Mucosa of rectum (tissue), 2 donors: ENCODE measurements at regions not wholly inside any gene's neighbourhood (a gene's known extent, or its start where the extent isn't known, plus 50 kb on each side); places are given as distances from the start of the nearest gene placed in this dataset.

Source experiments
- H3K27ac ChIP-seq, 2 donors: one replicate each; pipeline ENCODE4 v1.7.0; 2013; ENCODE audit warnings: inconsistent platforms in 2 of 2, low read depth in 2 of 2, low read length in 2 of 2
- H3K27me3 ChIP-seq, 2 donors: one replicate each; pipeline ENCODE4 v1.7.0; 2013; ENCODE audit warnings: low read length in 2 of 2; ENCODE audit not compliant: control insufficient read depth in 2 of 2, insufficient read depth in 2 of 2
- H3K36me3 ChIP-seq, 2 donors: one replicate each; pipeline ENCODE4 v1.7.0; 2013; ENCODE audit warnings: low read length in 2 of 2; ENCODE audit not compliant: control insufficient read depth in 2 of 2, insufficient read depth in 2 of 2
- H3K4me1 ChIP-seq, 2 donors: one replicate each; pipeline ENCODE4 v1.7.0; 2013; ENCODE audit warnings: low read length in 2 of 2, mild to moderate bottlenecking in 1 of 2; ENCODE audit not compliant: control insufficient read depth in 2 of 2, insufficient read depth in 2 of 2
- H3K4me3 ChIP-seq, 2 donors: one replicate each; pipeline ENCODE4 v1.7.0; 2013; ENCODE audit warnings: low read length in 2 of 2
- H3K9ac ChIP-seq, 2 donors: one replicate each; pipeline ENCODE4 v1.7.0; 2013; ENCODE audit warnings: low read length in 2 of 2, low read depth in 1 of 2, mild to moderate bottlenecking in 1 of 2
- H3K9me3 ChIP-seq, 2 donors: one replicate each; pipeline ENCODE4 v1.7.0; 2013; ENCODE audit warnings: low read length in 2 of 2; ENCODE audit not compliant: control insufficient read depth in 2 of 2
- donor health status: healthy.
- donor health status: Normal muscosa, but diverticular disease.

DNA sequence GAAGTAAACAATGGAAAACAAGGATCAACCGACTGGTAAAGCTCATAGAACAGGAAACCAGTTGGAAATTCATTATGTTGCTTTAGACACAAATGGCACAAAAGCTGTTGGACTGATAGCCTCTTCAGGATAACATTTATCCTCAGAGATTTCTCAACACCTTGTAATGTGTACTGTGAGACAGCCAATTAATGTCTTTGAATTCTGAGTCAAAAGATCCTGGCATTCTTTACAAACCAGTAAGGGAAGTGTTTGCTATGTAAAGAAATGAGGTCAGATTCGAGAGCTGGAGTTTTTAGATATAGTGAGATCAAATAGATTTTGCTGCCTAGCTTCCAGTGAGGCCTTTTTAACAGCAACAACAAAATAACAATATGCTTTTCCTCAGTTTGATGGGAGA is 439.2 kb downstream of the C6orf118 start:
- no peaks in the 10 kb centered on the region for H3K9me3 ChIP-seq
- no peaks in the 10 kb centered on the region for H3K36me3 ChIP-seq
- H3K27me3 ChIP-seq, result no peaks in the 10 kb centered on the region
- no peak overlapping the region for H3K27ac ChIP-seq
- H3K4me1 ChIP-seq, result no peaks in the 10 kb centered on the region
- no peak overlapping the region for H3K4me3 ChIP-seq
- H3K9ac ChIP-seq, result no peak overlapping the region

DNA sequence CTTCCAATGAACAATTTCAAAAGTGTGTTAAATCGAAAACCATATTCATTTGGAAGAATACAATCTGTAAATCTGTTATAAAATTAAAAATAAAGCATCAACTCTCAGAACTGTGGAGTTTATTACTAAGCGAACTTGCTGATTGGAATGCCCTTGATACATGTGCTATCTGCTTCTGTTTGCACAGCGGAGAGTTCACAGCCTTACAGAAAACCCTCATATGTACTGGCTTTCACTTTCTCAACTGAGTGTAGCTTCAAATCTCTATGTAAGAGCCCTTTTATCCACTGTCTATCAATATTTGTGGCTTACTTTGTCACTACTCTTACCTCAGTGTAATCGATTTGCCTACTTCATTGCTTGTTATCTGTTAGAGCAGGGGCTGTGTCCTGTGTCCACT is 447.4 kb downstream of the C6orf118 start:
- Histone ChIP-seq H3K9me3 (no peaks in the 10 kb centered on the region), H3K9ac (no peak overlapping the region), H3K36me3 (no peaks in the 10 kb centered on the region), H3K4me3 (no peak overlapping the region), H3K27me3 (no peaks in the 10 kb centered on the region), H3K4me1 (no peaks in the 10 kb centered on the region), H3K27ac (no peak overlapping the region)

DNA sequence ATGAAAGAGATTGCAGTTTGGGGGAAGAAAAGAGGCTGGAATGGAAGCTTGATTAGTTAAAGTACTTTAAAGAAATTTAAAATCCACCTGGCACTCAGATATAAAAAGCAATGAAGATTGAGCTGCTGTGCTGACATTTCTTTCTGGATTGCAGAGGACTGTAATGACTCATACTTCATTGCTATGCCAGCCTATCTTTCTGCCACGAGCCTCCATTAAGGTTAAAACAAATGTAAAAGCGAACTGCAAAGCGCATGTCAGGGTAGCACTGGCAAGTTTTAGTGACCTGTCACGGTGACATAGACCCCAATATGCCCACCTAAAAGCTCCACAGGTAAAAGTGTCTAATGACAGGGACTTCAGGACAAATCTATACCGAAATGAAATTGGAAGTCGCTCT is 449.6 kb downstream of the C6orf118 start:
- Histone ChIP-seq H3K27ac (no peak overlapping the region), H3K27me3 (no peaks in the 10 kb centered on the region), H3K9me3 (no peaks in the 10 kb centered on the region), H3K9ac (no peak overlapping the region), H3K4me3 (no peak overlapping the region), H3K4me1 (no peaks in the 10 kb centered on the region), H3K36me3 (no peaks in the 10 kb centered on the region)

DNA sequence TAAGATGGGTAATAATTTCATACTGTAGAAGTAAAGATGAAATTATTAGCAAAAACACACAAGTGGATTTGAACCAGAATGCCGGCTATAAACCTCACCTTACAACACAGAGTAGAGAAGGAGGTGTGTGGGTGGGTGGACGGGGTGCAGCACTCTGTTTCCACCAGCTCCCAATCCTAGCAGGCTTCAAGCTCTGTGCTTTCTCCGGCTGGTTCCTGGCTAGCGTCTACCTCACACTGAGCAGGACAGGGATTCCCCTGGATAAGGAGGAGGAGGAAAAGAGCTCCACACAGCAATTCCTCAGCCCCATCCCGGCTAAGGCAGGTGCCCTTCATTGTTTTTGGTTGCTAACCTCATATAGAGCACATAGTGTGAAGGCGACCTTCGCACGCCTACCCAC is 453.3 kb downstream of the C6orf118 start:
- H3K4me1 ChIP-seq, result no peaks in the 10 kb centered on the region
- H3K27ac ChIP-seq, result no peak overlapping the region
- H3K36me3 ChIP-seq, result no peaks in the 10 kb centered on the region

DNA sequence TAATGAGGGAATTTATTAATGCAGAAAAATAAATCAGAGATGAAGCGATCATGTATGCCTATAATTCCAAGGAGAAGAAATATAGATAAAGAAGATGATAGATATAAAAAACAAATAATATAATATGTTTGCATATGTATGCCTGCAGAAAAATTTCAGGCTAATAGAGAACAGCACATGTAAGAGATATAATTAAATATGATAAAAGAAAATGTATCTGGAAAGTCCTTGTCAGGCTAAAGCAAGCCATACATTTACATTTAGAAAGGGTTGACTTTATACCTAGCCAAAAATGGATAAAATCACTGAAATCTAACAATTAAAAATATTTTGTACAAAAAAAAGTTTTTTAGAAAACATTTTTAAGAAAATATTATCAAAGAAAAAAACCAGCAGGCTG is 454.1 kb downstream of the C6orf118 start:
- Histone ChIP-seq H3K36me3 (no peaks in the 10 kb centered on the region), H3K9me3 (no peaks in the 10 kb centered on the region), H3K4me3 (no peak overlapping the region), H3K4me1 (no peaks in the 10 kb centered on the region), H3K9ac (no peak overlapping the region), H3K27ac (no peak overlapping the region), H3K27me3 (no peaks in the 10 kb centered on the region)

More for the DNA sequence above, 453.3 kb downstream of the C6orf118 start:
- no peaks in the 10 kb centered on the region for H3K27me3 ChIP-seq
- no peaks in the 10 kb centered on the region for H3K9me3 ChIP-seq
- H3K4me3 ChIP-seq, result no peak overlapping the region
- H3K9ac ChIP-seq, result no peak overlapping the region

DNA sequence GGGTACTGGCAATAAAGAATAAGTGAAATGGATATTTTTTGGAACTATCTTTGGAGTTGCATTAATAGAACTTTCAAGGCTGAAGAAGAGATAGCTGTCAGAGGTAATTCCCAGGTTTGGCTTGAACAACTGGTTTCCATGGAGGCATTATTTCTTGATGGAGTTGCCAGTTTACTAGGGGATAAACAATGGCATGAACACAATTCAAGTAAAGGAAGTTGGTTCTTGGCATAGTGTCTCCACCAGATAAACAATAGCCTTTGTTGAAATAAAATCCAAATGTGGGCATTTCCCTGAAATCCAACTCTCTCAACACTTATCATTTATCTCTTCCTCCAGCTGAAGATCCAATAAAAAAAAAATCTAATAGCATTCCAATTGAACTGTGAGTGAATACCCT is 454.9 kb downstream of the C6orf118 start:
- no peak overlapping the region for H3K4me3 ChIP-seq
- H3K9ac ChIP-seq, result no peak overlapping the region
- H3K27me3 ChIP-seq, result no peaks in the 10 kb centered on the region
- no peaks in the 10 kb centered on the region for H3K36me3 ChIP-seq
- H3K27ac ChIP-seq, result no peak overlapping the region
- no peaks in the 10 kb centered on the region for H3K9me3 ChIP-seq
- H3K4me1 ChIP-seq, result no peaks in the 10 kb centered on the region

DNA sequence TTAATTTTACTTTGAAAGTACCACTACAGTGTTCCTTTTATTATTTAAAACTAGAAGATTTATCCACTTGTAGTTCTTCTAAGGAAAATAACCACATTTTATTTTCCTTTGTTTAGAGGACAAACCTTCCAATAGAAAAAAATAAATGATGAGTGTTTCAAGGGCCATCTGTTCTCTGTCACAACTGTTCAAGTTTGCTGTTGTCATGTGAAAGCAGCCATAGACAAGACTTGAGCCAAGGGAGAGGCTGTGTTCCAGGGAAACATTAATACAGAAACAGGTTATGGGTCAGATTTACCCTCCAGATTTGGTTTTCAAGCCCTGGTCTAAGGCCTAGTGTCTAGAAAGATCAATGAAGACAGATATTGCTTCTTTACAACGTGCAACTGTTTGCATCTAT is 463.6 kb downstream of the C6orf118 start:
- H3K27ac ChIP-seq, result no peak overlapping the region
- H3K4me3 ChIP-seq, result no peak overlapping the region
- no peaks in the 10 kb centered on the region for H3K36me3 ChIP-seq
- H3K9me3 ChIP-seq, result peaks cover 0 to 2% of the 10 kb centered on the region in 2 donors
- H3K27me3 ChIP-seq, result no peaks in the 10 kb centered on the region
- H3K4me1 ChIP-seq, result no peaks in the 10 kb centered on the region
- H3K9ac ChIP-seq, result no peak overlapping the region

DNA sequence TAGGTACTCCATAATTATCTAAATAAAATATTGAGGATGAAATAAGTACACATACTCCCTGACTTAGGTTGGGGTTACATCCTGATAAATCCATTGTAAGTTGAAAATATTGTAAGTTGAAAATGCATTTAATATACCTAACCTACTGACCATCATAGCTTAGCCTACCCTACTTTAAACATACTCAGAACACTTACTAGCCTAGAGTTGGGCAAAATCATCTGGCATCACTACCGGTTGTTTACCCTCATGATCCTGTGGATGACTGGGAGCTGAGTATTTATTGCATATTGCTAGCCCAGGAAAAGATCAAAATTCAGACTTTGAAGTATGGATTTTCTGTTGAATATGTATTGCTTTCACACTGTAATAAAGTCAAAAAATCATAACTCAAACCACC is 467.3 kb downstream of the C6orf118 start:
- Histone ChIP-seq H3K4me3 (no peak overlapping the region), H3K9ac (no peak overlapping the region), H3K27me3 (no peaks in the 10 kb centered on the region), H3K36me3 (no peaks in the 10 kb centered on the region), H3K9me3 (peaks cover 0 to 3% of the 10 kb centered on the region in 2 donors), H3K27ac (no peak overlapping the region), H3K4me1 (no peaks in the 10 kb centered on the region)

DNA sequence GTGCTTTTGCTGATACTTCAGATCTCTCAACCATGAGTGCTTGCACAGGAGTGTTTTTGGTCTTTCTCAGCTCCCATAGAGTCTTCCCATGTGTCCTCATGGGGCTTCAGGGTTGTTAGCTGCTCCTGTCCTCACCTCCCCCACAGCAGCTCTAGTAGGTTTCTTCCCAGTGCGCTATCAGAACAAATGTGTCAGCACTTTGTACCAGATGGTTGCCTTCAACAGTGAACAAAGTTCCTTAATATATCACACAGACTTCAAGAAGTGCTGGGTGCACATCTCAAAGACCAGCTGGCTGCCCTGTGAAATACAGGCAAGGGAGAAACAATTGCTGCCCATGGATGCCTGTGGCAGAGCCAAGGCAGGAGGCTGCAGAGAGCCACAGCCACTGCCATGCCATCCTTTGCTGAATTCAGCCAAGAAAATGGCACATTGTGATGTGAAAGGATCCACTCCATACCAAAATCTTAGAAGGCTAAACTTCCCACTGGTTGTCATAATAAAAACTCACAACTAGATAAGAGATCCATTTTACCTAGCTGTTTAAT is 471.3 kb downstream of the C6orf118 start:
- H3K9ac ChIP-seq, result no peak overlapping the region
- no peak overlapping the region for H3K27ac ChIP-seq
- no peaks in the 10 kb centered on the region for H3K36me3 ChIP-seq
- H3K9me3 ChIP-seq, result peaks cover 0 to 3% of the 10 kb centered on the region in 2 donors
- H3K4me1 ChIP-seq, result no peaks in the 10 kb centered on the region
- H3K27me3 ChIP-seq, result no peaks in the 10 kb centered on the region
- H3K4me3 ChIP-seq, result no peak overlapping the region

DNA sequence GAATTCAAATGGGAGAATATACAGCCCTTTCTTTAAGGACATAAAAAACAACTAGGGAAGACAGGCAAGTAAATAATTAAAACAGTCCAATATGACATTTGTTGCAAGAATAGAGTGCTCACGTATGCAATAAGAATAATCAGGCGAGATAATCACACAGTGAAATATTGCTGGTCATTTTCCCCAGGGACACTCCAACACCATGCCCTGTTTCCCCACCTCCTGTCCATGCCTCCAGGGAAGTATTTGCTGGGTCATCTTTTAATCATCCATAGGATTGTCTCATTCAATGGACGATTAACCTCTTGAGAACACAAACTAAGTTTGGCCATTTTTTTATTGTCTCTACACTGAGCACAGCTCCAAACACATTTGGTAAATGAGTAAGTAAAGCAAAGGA is 472.9 kb downstream of the C6orf118 start:
- Histone ChIP-seq H3K4me1 (no peaks in the 10 kb centered on the region), H3K36me3 (no peaks in the 10 kb centered on the region), H3K27ac (no peak overlapping the region), H3K9ac (no peak overlapping the region), H3K4me3 (no peak overlapping the region), H3K27me3 (no peaks in the 10 kb centered on the region), H3K9me3 (peaks cover 0 to 3% of the 10 kb centered on the region in 2 donors)

DNA sequence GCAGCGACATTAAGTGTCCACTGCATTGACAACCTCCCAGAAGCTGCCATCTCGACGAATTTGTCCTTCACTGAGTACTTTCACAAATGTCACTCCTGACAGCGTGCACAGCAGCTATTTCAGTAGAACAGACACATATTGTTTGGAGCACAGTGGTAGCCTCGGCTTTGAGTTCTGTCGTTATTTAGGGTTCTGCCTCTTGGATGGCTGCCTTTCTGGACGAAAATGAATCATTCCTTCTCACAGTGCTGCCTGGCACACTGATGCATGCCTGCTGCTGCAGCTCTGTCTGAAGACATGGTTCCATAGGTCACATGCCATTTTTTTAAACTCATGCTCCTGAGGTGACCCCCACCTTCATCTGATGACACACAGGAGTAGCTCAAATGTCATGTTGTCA is 477.0 kb downstream of the C6orf118 start:
- H3K4me1 ChIP-seq, result no peaks in the 10 kb centered on the region
- no peak overlapping the region for H3K9ac ChIP-seq
- no peaks in the 10 kb centered on the region for H3K9me3 ChIP-seq
- no peak overlapping the region for H3K27ac ChIP-seq
- H3K36me3 ChIP-seq, result no peaks in the 10 kb centered on the region
- H3K27me3 ChIP-seq, result no peaks in the 10 kb centered on the region
- H3K4me3 ChIP-seq, result no peak overlapping the region
